PC-9 (cell line): ENCODE measurements at regions not wholly inside any gene's neighbourhood (a gene's known extent, or its start where the extent isn't known, plus 50 kb on each side); places are given as distances from the start of the nearest gene placed in this dataset.
"Not testable (repeated sequence)": the region's sequence is repeated elsewhere in the genome, so short reads cannot be mapped to it uniquely, and the experiment has no call there.

Experiments used
- BruUV-seq: library from RNA; stranded (reverse); fragments of 400-500 nt; replicated peaks from 2 replicates; lab custom pipeline; 2021; lab: Mats Ljungman, UMichigan
- CTCF ChIA-PET: fragments of 300-600 bp; sonication (Branson Sonifier 250); formaldehyde crosslinking; loops from one replicate; lab custom pipeline; 2022; ENCODE audit warnings: antibody characterized with exemption; lab: Charles Lee
- POLR2A ChIA-PET: fragments of 300-600 bp; sonication (Branson Sonifier 250); formaldehyde crosslinking; loops from one replicate; lab custom pipeline; 2022; ENCODE audit warnings: antibody characterized with exemption; ENCODE audit not compliant: unreplicated experiment; lab: Charles Lee
- DNase-seq, 2 experiments: peaks; one replicate each; pipeline versions ENCODE4 v3.0.0 to v3.0.0-alpha.2; 2015 to 2022; ENCODE audit warnings: mixed read lengths in 1 of 2
- H2AFZ ChIP-seq: fragments of 200-600 bp; sonication (generic); 2 replicates; pipeline ENCODE4 v1.8.1; 2017; ENCODE audit warnings: antibody characterized with exemption
- H3F3A ChIP-seq: fragments of 200-600 bp; sonication (generic); 2 replicates; pipeline ENCODE4 v1.8.1; 2017; ENCODE audit warnings: antibody characterized with exemption, mild to moderate bottlenecking, low read depth; ENCODE audit not compliant: insufficient read depth
- H3K27ac ChIP-seq: fragments of 200-600 bp; sonication (generic); 2 replicates; pipeline ENCODE4 v1.6.1; 2016; ENCODE audit warnings: mixed run types
- H3K27me3 ChIP-seq: fragments of 200-600 bp; sonication (generic); 2 replicates; pipeline ENCODE4 v1.6.1; 2016; ENCODE audit warnings: low read depth, mixed run types; ENCODE audit not compliant: insufficient read depth
- H3K36me3 ChIP-seq: fragments of 200-600 bp; sonication (generic); 2 replicates; pipeline ENCODE4 v1.6.1; 2016; ENCODE audit warnings: low read depth, mixed run types
- H3K4me1 ChIP-seq: fragments of 200-600 bp; sonication (generic); replicated peaks from 2 replicates; pipeline ENCODE4 v1.6.1; 2016; ENCODE audit warnings: mixed run types; ENCODE audit not compliant: insufficient read depth
- H3K4me2 ChIP-seq: fragments of 200-600 bp; sonication (generic); 2 replicates; pipeline ENCODE4 v1.6.1; 2017; ENCODE audit warnings: mixed run types
- H3K4me3 ChIP-seq: fragments of 200-600 bp; sonication (generic); 2 replicates; pipeline ENCODE4 v1.6.1; 2016; ENCODE audit warnings: mixed run types
- H3K79me2 ChIP-seq: fragments of 200-600 bp; sonication (generic); 2 replicates; pipeline ENCODE4 v1.6.1; 2017; ENCODE audit warnings: low read depth, mixed run types
- H3K9me2 ChIP-seq: fragments of 200-600 bp; sonication (generic); 2 replicates; pipeline ENCODE4 v1.8.1; 2017; ENCODE audit warnings: mild to moderate bottlenecking; ENCODE audit not compliant: insufficient read depth
- H3K9me3 ChIP-seq: fragments of 200-600 bp; sonication (generic); 2 replicates; pipeline ENCODE4 v1.8.1; 2016; ENCODE audit warnings: low read depth; ENCODE audit not compliant: insufficient read depth
- H4K20me1 ChIP-seq: fragments of 200-600 bp; sonication (generic); 2 replicates; pipeline ENCODE4 v1.8.1; 2017; ENCODE audit not compliant: insufficient read depth
- EZH2 ChIP-seq: fragments of 200-600 bp; sonication (generic); IDR thresholded peaks from 2 replicates; pipeline ENCODE4 v1.8.0; 2017; ENCODE audit warnings: antibody characterized with exemption, low read depth
- intact Hi-C: fragments of 100-400 bp; cut with micrococcal nuclease; formaldehyde crosslinking; loops from one replicate; pipeline ENCODE4 v1.10.0; 2022; ENCODE audit not compliant: unreplicated experiment
- TF ChIP-seq, protein P1 (sequence below): fragments of 200-600 bp; sonication (generic); conservative IDR thresholded peaks from 2 replicates; pipeline ENCODE4 v1.6.1; 2017; ENCODE audit warnings: mixed run types, antibody characterized with exemption, mild to moderate bottlenecking, moderate library complexity

DNA sequence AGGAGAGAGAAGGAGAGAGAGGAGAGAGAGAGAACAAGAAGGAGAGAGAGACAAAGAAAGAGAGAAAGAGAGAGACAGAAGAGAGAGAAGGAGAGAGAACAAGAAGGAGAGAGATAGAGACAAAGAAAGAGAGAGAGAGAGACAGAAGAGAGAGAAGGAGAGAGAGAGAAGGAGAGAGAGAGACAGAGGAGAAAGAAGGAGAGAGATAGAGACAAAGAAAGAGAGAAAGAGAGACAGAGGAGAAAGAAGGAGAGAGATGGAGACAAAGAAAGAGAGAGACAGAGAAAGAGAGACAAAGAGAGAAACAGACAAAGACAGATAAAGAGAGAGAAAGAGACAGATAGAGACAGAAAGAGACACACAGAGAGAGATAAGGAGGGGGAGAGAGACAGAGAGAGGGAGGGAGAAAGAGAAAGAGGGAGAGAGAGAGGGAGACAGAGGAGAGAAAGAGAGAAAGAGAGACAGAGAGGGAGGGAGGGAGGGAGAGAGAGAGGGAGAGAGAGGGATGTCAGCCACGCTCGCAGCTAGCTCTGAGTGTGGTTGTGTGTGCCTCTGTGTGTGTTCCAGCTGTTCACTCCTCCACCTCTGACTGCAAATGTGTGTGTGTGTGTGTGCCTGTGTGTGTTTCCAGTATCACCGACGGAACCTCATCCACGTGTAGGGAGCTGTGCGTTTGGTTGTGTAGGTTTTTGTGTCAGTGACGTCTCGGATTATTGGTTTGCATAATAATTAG, 105.8 kb downstream of the CRLF2 start:
- Histone ChIP-seq H3K27me3 (peaks cover 45% of the 10 kb centered on the region), H3K9me3 (no peaks in the 10 kb centered on the region), H2AFZ (no peak overlapping the region), H3K79me2 (no peaks in the 10 kb centered on the region), H3K4me2 (no peak overlapping the region), H3K27ac (no peak overlapping the region), H3K4me3 (no peak overlapping the region), H4K20me1 (no peaks in the 10 kb centered on the region), H3K36me3 (no peaks in the 10 kb centered on the region), H3K4me1 (no peaks in the 10 kb centered on the region), H3K9me2 (no peaks in the 10 kb centered on the region), H3F3A (peaks cover 5% of the 10 kb centered on the region; the same call in 1 of the 2 replicates)
- no TSS peak for BruUV-seq
- intact Hi-C loops: no loop called here
- no peak for DNase-seq
- ChIA-PET CTCF (no interaction called here), POLR2A (no interaction called here)
- TF ChIP-seq, protein P1, sequence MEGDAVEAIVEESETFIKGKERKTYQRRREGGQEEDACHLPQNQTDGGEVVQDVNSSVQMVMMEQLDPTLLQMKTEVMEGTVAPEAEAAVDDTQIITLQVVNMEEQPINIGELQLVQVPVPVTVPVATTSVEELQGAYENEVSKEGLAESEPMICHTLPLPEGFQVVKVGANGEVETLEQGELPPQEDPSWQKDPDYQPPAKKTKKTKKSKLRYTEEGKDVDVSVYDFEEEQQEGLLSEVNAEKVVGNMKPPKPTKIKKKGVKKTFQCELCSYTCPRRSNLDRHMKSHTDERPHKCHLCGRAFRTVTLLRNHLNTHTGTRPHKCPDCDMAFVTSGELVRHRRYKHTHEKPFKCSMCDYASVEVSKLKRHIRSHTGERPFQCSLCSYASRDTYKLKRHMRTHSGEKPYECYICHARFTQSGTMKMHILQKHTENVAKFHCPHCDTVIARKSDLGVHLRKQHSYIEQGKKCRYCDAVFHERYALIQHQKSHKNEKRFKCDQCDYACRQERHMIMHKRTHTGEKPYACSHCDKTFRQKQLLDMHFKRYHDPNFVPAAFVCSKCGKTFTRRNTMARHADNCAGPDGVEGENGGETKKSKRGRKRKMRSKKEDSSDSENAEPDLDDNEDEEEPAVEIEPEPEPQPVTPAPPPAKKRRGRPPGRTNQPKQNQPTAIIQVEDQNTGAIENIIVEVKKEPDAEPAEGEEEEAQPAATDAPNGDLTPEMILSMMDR: no peak
- TF ChIP-seq EZH2: no peak

DNA sequence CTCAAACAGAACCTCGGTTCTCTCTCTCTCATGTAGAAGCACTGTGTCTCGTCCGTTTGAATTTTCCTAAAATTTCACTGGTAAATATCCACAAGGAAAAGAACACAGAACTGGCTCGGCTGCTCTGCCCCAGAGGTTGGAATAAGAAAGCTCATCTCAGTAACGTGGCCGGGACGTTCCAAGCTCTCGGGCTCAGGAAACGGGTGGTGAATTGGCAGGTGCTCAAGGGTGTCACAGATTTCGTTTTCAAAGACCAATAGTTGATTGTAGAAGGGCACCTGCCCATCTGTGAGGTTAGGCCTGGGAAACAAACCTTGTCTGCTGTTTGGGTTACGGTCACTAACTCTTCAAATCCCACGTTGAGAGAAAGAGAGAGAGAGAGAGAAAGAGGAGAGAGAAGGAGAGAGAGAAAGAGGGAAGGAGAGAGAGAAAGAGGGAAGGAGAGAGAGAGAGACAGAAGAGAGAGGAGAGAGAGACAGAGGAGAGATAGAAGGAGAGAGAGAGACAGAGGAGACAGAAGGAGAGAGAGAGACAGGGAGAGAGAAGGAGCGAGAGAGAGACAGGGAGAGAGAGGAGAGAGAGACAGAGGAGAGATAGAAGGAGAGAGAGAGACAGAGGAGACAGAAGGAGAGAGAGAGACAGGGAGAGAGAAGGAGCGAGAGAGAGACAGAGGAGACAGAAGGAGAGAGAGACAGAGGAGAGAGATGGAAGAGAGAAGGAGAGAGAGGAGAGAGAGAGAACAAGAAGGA, 106.6 kb downstream of the CRLF2 start:
- intact Hi-C loops: no loop called here
- ChIA-PET CTCF (no interaction called here), POLR2A (no interaction called here)
- Histone ChIP-seq H3K79me2 (no peaks in the 10 kb centered on the region), H3K27ac (no peak overlapping the region), H3K27me3 (peaks cover 45% of the 10 kb centered on the region), H4K20me1 (no peaks in the 10 kb centered on the region), H3K4me1 (no peaks in the 10 kb centered on the region), H3F3A (peaks cover 5% of the 10 kb centered on the region; the same call in 1 of the 2 replicates), H3K9me3 (no peaks in the 10 kb centered on the region), H3K4me2 (no peak overlapping the region), H3K9me2 (no peaks in the 10 kb centered on the region), H2AFZ (no peak overlapping the region), H3K36me3 (no peaks in the 10 kb centered on the region), H3K4me3 (no peak overlapping the region)
- BruUV-seq: no TSS peak
- TF ChIP-seq, protein P1: no peak
- TF ChIP-seq EZH2: no peak
- no peak for DNase-seq

DNA sequence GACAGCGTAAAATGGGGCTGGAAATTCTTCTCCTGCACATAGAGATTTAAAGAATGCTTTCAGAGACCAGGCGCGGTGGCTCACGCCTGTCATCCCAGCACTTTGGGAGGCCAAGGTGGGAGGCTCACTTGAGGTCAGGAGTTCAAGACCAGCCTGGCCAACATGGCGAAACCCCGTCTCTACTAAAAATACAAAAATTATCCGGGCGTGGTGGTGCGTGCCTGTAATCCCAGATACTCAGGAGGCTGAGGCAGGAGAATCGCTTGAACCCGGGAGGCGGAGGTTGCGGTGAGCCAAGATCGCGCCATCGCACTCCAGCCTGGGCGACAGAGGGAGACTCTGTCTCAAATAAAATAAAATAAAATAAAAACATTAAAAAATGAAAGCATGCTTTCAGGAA, 107.4 kb downstream of the CRLF2 start:
- BruUV-seq, DNase-seq, POLR2A ChIA-PET, intact Hi-C loops, H3K4me1 ChIP-seq, CTCF ChIA-PET, H3K4me2 ChIP-seq, H4K20me1 ChIP-seq, H3K79me2 ChIP-seq, H2AFZ ChIP-seq, H3K9me2 ChIP-seq, H3K9me3 ChIP-seq, H3K4me3 ChIP-seq, H3F3A ChIP-seq, H3K27ac ChIP-seq, H3K36me3 ChIP-seq: not testable (repeated sequence)
- peaks cover 53% of the 10 kb centered on the region for H3K27me3 ChIP-seq
